Bronchial epithelial cell (primary cell): ENCODE measurements at regions not wholly inside any gene's neighbourhood (a gene's known extent, or its start where the extent isn't known, plus 50 kb on each side); places are given as distances from the start of the nearest gene placed in this dataset.

Experiments
- DNase-seq: peaks from one replicate; pipeline ENCODE4 v3.0.0-alpha.2; 2010; ENCODE audit warnings: low read depth
- FAIRE-seq: peaks from 2 replicates; lab custom pipeline; 2011; peaks lifted over from hg19 to GRCh38; lab: Jason Lieb, UNC
- H3K27me3 ChIP-seq: 2 replicates; pipeline ENCODE4 v1.5.1; 2011; ENCODE audit warnings: low read length; ENCODE audit not compliant: control insufficient read depth, insufficient read depth
- H3K36me3 ChIP-seq: 2 replicates; pipeline ENCODE4 v1.5.1; 2011; ENCODE audit warnings: low read length; ENCODE audit not compliant: control insufficient read depth, insufficient read depth
- H3K4me3 ChIP-seq: 2 replicates; pipeline ENCODE4 v1.5.1; 2011; ENCODE audit warnings: mild to moderate bottlenecking, low read depth, low read length, control low read depth
- CTCF ChIP-seq: IDR thresholded peaks from 2 replicates; pipeline ENCODE4 v1.5.1; 2011; ENCODE audit warnings: mild to moderate bottlenecking, moderate library complexity, low read length, control low read depth, inconsistent platforms; ENCODE audit not compliant: insufficient read depth, severe bottlenecking

DNA sequence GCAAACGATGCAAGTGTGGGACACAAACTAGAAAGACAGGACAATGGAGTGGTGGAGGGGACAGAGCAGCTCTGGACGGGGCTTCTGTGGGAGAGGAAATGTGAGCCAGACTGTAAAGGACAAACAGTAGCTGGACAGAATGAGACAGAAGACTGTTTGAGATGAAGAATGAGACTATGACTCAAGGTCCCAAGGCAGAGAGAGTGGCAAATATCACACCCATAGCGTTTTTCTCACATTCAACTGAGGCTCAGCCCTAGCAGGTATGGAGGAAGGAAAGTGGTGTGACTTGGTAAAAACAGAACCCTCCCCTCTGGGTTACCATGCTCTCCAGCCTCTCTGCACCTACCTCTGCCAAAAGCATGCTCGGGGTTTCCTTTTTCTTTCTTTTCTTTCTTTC lies 96.5 kb downstream of the RPL27A start:
- TF ChIP-seq CTCF = no peak
- Histone ChIP-seq H3K36me3 (peaks cover 1% of the 10 kb centered on the region), H3K4me3 (no peak overlapping the region), H3K27me3 (no peaks in the 10 kb centered on the region)
- DNase-seq (peak; percentile 51), FAIRE-seq (no peak)

DNA sequence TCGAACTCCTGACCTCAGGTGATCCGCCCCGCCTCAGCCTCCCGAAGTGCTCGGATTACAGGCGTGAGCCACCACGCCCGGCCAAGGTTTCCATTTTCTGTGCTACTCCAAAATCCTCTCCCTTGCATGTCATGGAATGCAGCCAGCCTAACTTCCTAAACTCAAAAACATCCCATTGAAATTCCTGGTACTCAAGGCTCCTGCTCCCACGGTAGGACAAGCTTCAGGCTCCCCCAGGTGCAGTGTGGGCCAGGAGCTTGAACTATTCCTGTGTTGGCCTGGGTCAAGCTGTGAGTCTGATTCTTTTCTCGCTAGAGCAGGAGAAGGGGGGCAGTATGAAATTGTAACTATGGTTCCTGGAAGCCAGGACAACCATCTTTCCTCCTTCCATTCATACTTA lies 97.1 kb downstream of the RPL27A start:
- FAIRE-seq (no peak), DNase-seq (no peak)
- Histone ChIP-seq H3K4me3 (no peak overlapping the region), H3K36me3 (peaks cover 1% of the 10 kb centered on the region), H3K27me3 (no peaks in the 10 kb centered on the region)
- TF ChIP-seq CTCF = no peak

- FAIRE-seq (no peak), DNase-seq (no peak)
- Histone ChIP-seq H3K4me3 (no peak overlapping the region), H3K27me3 (no peaks in the 10 kb centered on the region), H3K36me3 (peaks cover under 1% of the 10 kb centered on the region)
- TF ChIP-seq CTCF = no peak
Measured at GRCh38 chr11:8784954-8785353, 102.4 kb downstream of the RPL27A start.

DNA sequence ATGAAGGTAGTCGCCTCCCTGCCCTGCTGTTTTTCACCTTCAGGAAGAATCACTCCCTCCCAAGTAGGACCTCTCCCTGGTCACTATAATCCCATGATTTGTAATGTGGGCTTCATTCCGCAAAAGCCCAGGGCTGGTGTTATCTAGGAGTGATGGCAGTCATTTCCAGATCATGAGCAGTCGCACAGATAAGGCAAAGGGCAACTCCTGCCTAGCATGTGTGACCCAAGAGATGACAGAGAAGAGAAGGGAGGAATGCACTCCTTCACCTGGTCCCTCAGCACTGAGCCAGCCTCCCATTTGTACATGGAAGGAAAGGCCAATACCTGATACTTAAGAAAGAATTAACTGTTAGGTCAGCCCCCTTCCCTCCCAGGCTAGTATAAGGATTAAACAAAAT lies 102.9 kb downstream of the RPL27A start:
- Histone ChIP-seq H3K36me3 (no peaks in the 10 kb centered on the region), H3K27me3 (no peaks in the 10 kb centered on the region), H3K4me3 (no peak overlapping the region)
- TF ChIP-seq CTCF = no peak
- no peak for FAIRE-seq
- DNase-seq = no peak

GRCh38 chr11:8785998-8786397 lies 103.4 kb downstream of the RPL27A start:
- FAIRE-seq = no peak
- DNase-seq = no peak
- no peaks in the 10 kb centered on the region for H3K27me3 ChIP-seq
- H3K4me3 ChIP-seq = no peak overlapping the region
- no peak for TF ChIP-seq CTCF
- H3K36me3 ChIP-seq = no peaks in the 10 kb centered on the region

DNA sequence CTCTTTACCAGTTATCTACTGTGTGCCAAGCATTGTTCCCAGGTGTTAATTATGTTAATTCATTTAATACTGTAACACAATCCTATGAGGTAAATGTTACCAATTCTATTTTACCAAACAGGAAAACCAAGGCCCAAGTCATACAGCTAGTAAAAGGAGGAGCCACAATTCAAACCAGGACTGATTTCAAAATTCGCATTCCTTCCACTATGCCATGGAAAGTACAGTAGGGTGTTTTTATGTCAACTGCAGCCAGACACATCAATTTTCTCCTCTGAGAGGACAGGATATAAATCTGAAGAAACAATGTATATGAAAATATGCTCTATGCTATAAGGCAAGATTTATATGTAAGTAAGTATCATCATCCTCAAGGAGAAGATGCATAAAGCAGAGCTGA lies 104.3 kb downstream of the RPL27A start:
- Histone ChIP-seq H3K4me3 (no peak overlapping the region), H3K36me3 (no peaks in the 10 kb centered on the region), H3K27me3 (no peaks in the 10 kb centered on the region)
- TF ChIP-seq CTCF = peak; percentile 8
- DNase-seq (no peak), FAIRE-seq (no peak)
